Skeletal muscle cell (primary cell): ENCODE measurements at regions not wholly inside any gene's neighbourhood (a gene's known extent, or its start where the extent isn't known, plus 50 kb on each side); places are given as distances from the start of the nearest gene placed in this dataset.
"Not testable (repeated sequence)": the region's sequence is repeated elsewhere in the genome, so short reads cannot be mapped to it uniquely, and the experiment has no call there.

Experiments
- DNase-seq: peaks from one replicate; pipeline ENCODE4 v3.0.0-alpha.2; 2010; ENCODE audit warnings: low read depth
- H3K4me3 ChIP-seq: 2 replicates; pipeline ENCODE4 v1.5.1; 2011; ENCODE audit warnings: low read depth, mild to moderate bottlenecking, control low read depth, low read length, moderate library complexity

- no peak for DNase-seq
- H3K4me3 ChIP-seq: no peak overlapping the region
Measured at GRCh38 chr13:67967031-67967430, 736.9 kb upstream of the PCDH9 start.

DNA sequence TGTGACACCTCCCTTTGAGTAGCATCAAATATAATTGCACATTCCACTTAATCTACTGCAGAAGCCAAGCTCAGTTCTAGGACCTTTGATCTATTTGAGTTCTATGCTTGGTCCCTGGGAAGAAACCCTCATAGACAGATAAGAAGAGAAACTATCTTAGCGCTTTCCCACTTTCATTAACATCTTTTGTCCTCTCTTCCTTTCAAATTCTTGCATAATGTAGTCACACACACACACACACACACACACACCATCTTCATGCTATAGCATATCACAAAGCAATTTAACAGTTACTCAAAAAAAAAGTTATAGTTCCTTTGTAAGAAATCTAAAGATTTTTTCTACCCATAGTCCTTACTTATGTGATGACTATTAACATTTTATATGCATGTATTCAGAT is 735.9 kb upstream of the PCDH9 start:
- H3K4me3 ChIP-seq: no peak overlapping the region
- DNase-seq: no peak

GRCh38 chr13:67964986-67965385 is 734.9 kb upstream of the PCDH9 start:
- H3K4me3 ChIP-seq: no peak overlapping the region
- DNase-seq: no peak

DNA sequence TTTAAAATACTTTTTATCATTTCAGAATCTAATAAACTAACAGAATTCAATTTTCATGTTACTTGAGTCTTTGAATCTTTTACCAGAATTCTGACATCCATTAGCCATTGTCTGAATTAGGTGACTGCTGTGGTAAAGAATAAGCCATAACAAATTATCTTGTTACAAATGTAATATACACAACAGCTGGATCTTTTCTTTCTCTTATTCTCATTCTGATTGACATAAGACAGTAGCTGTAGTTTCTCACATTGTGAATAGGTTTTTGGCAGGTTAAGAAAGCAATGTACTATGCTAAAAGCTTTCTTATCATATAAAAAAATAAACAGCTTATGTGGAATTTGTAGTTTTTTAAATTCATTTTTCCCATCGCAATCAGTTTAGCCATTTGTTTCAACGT is 734.0 kb upstream of the PCDH9 start:
- no peak overlapping the region for H3K4me3 ChIP-seq
- no peak for DNase-seq

DNA sequence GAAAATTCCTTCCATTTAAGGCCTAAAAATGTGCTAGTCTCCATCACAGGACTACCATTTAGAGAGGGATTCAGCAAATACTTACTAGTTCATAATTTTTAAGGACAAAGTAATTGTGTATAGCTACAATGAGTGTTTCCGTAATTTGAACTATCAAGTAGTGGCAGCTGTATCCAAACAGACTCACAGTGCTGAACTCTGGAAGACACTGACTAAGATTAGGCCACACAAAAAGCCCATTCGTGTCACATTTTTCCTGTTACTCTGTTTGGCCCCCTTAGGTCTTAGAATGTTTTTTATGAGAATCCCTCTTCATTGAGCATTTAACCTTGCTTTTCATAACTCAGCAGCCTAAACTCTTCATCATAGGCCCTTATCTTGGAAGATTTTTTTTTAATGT is 731.2 kb upstream of the PCDH9 start:
- DNase-seq: no peak
- no peak overlapping the region for H3K4me3 ChIP-seq

- DNase-seq: no peak
Measured at GRCh38 chr13:67951431-67951830, 721.3 kb upstream of the PCDH9 start.

GRCh38 chr13:67950603-67951002 is 720.5 kb upstream of the PCDH9 start:
- H3K4me3 ChIP-seq: no peak overlapping the region
- no peak for DNase-seq

More at GRCh38 chr13:67951431-67951830, 721.3 kb upstream of the PCDH9 start:
- no peak overlapping the region for H3K4me3 ChIP-seq

DNA sequence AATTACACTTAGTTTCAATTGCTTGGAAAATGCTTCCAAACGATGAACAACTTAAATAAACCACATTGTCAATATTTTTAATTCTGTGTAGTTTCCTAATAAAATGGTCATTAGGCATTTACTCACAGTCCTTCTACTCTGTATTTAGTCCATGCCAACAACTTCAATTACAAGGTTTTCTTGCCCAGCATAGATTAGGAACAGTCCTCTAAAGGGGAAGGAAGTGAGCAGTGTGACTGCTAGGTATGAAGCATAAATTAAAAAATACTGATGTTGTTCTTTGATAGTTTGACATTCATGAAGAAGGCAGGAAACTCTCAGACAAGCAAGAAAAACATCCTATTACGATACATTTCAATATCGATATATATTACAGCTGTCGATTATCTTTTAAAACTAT is 716.0 kb upstream of the PCDH9 start:
- DNase-seq: no peak
- no peak overlapping the region for H3K4me3 ChIP-seq

DNA sequence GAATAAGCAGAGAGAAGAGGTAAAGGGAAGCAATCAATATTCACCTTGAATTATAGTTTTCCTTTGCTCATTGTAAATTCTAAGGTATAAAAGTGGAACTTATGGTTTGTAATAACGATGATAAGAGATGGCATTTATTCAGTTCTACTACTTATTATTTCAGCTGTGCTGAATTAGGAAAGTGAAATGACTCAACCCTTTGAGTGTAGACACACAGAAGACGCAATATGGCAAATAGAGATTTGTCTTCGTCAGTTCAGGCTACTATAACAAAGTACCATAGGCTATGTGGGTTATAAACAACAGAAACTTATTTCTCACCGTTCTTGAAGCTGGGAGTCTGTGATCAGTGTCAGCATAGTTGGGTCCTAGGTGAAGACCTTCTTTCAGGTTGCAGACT is 713.0 kb upstream of the PCDH9 start:
- no peak overlapping the region for H3K4me3 ChIP-seq
- DNase-seq: no peak

DNA sequence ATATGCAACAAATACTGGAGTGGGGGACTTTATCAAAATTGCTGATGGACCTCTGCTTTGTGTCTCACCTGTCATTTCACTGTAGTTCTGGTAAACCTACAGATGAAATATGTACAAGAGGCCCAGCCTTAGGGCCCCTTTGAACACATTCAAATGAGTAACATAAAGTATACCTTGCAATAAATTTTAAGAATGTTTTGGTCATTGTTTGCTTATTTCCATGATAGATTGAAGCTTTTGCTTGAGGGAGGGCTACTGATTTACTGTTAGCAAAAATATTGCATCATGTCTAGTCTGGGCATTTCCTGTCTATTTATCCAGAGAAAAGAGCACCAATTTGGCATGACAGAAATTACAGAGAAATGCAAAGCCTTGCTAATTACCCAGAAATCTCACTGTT is 705.5 kb upstream of the PCDH9 start:
- no peak overlapping the region for H3K4me3 ChIP-seq
- no peak for DNase-seq

DNA sequence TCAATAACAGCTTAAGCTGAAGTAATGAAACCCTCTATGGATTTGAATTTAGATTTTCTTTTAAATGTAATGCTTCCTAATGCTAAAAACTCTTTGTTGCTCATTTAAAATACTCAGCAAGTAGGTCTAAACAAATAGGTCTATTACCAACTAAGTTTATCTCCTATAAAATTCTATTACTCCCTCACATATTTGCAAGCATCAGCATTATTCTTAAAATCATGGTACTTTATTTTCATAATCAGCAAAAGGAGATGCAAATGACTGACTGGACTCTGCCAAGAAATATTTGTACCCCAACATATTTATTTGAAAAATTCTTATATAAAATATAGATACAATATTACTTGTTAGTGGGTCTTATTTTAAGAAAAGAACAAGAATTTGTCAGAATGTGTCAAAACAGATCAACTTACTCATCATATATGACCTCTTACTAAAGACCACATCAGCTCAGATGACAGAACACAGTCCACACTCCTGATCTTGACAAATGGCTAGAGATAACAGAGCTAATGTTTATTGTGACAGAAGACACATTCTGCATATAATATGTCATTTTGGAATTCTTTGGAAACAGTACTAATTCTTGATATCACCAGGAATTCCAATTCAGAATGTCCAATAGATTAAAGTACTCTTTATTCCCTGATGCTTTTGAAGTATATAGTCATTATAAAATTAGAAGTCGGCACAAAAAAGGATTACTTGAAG is 704.6 kb upstream of the PCDH9 start:
- DNase-seq: no peak
- H3K4me3 ChIP-seq: no peak overlapping the region

- no peak overlapping the region for H3K4me3 ChIP-seq
- DNase-seq: no peak
Measured at GRCh38 chr13:67932991-67933390, 702.9 kb upstream of the PCDH9 start.

- H3K4me3 ChIP-seq: no peak overlapping the region
- no peak for DNase-seq
Measured at GRCh38 chr13:67917291-67917987, 687.3 kb upstream of the PCDH9 start.

DNA sequence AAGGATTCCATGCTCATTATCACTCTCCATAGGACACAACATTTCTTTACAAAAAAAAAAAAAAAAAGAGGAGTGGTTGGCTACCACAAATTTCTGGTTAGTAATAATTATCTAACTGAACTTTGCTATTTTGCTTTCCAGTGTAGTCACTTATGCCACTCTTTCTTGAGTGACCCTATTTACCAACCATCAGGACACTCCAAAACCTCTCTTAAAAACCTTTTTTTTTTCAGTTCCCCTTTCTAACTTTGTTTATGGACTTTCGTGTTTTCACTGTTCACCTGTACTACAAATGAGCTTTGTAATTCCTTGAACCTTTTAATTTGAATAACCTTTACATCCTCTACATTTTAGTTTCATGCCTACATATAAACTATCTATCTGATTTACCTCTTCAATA is 686.5 kb upstream of the PCDH9 start:
- no peak for DNase-seq
- no peak overlapping the region for H3K4me3 ChIP-seq

DNA sequence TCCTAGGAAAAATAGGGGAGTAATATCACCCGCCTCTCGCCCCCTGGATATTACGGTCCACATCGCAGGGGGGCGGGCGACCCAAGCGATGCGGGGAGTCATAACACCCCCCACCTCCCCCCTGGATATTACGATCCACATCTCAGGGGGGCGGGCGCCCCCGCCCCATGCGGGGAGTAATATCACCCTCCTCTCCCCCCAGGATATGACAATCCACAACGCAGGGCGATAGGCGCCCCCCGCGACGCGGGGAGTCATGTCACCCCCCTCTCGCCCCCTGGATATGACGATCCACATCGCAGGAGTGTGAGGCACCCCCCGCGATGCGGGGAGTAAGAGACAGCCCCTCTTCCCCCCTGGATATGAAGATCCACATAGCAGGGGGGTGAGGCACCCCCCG is 684.4 kb upstream of the PCDH9 start:
- DNase-seq: no peak

DNA sequence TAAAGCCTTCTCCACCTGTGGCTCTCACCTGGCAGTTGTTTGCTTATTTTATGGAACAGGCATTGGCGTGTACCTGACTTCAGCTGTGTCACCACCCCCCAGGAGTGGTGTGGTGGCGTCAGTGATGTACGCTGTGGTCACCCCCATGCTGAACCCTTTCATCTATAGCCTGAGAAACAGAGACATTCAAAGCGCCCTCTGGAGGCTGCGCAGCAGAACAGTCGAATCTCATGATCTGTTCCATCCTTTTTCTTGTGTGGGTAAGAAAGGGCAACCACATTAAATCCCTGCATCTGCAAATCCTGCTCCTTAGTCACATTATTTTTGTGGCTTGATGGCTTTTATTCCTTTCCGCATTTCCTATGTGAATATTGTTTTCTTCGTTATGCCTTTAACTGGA is 672.8 kb upstream of the PCDH9 start:
- not testable (repeated sequence) for DNase-seq

More for the DNA sequence above, 684.4 kb upstream of the PCDH9 start:
- H3K4me3 ChIP-seq: no peak overlapping the region

DNA sequence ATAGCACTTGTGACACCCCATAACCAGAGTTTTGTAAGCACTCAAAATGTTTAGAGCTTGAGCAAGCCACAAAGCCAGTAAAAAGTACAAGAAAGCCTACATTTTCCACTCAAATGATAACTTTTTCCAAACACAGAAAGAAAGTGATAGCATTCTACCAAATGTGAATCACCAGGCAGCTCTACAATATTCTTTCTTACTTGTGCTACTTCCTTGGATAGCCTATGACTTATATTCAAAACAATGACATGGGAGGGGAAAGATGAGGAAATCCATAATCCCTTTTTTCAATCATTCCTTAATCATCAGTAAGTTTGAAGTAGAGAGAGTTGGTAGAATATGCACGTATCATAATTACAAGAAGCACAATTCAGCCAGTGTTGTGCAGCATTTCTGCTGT is 650.8 kb upstream of the PCDH9 start:
- no peak overlapping the region for H3K4me3 ChIP-seq
- peak; percentile 16 for DNase-seq

More for the DNA sequence above, 672.8 kb upstream of the PCDH9 start:
- not testable (repeated sequence) for H3K4me3 ChIP-seq

DNA sequence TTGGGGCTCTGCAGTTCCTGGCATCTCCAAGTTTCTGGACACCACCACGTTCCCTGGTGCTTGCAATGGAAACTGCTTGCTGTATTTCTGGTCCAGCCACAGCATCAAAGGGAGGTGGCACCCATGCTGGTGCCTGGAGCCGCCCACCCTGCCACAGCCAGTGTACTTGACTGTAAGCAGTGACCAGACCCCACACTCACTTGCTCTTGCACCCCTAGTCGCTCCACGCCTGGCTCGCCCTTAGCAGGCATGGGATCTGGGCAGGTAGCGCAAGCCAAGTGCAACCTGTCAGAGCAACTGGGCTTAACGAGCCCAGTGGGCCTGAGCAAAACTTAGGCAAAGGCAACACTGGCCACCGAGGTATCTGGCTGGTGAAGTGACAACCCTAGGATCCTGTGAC is 648.2 kb upstream of the PCDH9 start:
- DNase-seq: no peak
- no peak overlapping the region for H3K4me3 ChIP-seq

DNA sequence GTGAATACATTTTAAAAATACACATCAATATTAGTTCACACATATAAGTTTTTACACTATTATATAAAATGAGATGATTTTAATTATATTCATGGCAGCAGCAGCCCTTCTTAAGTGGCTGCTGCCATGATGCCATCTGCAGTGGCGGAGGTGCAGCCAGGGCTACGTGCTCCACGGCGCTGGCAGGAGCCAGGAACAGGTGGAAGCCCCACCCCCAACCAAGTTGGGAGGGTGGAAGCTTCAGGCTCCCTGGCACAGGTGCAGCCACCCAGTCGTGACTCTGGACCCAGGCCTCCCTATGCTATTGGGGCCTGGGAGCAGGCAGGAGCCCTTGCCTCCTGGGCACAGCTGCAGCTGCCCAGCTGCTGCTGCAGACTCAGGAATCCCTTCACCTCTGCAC is 646.9 kb upstream of the PCDH9 start:
- DNase-seq: no peak
- H3K4me3 ChIP-seq: no peak overlapping the region

GRCh38 chr13:67867206-67867605 is 637.1 kb upstream of the PCDH9 start:
- no peak overlapping the region for H3K4me3 ChIP-seq
- DNase-seq: no peak

DNA sequence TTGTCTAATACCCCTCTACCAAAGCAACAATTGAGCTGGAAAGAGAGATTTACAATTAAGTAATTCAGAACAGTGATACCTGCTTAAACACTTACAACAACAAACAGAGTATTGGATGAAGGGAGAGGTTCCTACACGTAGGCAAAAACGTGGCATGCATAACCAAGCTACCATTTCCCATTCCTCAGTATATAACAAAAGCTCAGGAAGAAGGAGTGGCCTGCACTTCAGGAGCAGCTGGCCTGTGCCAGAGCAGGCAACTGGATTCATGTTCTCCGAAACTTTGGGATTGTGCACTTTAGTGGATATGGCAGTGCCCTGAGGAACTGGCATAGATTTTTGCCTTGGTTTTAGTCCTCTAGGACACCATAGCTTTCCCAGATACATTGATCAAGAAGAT is 630.2 kb upstream of the PCDH9 start:
- DNase-seq: no peak
- no peak overlapping the region for H3K4me3 ChIP-seq
